T-helper 9 cell (primary cell): ENCODE measurements at regions not wholly inside any gene's neighbourhood (a gene's known extent, or its start where the extent isn't known, plus 50 kb on each side); places are given as distances from the start of the nearest gene placed in this dataset.

Experiments
- DNase-seq: peaks from one replicate; pipeline ENCODE4 v3.0.0-alpha.2; 2020

GRCh38 chr12:59839514-59839913 lies 243.7 kb downstream of the SLC16A7 start:
- no peak for DNase-seq

GRCh38 chr12:59843260-59843843 lies 247.5 kb downstream of the SLC16A7 start:
- no peak for DNase-seq

GRCh38 chr12:59844750-59845149 lies 248.9 kb downstream of the SLC16A7 start:
- DNase-seq = no peak

GRCh38 chr12:59845293-59845692 lies 249.5 kb downstream of the SLC16A7 start:
- DNase-seq = no peak

- DNase-seq = no peak
Observed at GRCh38 chr12:59847127-59847526, 251.3 kb downstream of the SLC16A7 start.

GRCh38 chr12:59850268-59850667 lies 254.4 kb downstream of the SLC16A7 start:
- no peak for DNase-seq

- DNase-seq = no peak
Observed at GRCh38 chr12:59858508-59859170, 262.8 kb downstream of the SLC16A7 start.

- DNase-seq = no peak
Observed at GRCh38 chr12:59859171-59859510, 263.3 kb downstream of the SLC16A7 start.

- DNase-seq = no peak
Observed at GRCh38 chr12:59861635-59862034, 265.8 kb downstream of the SLC16A7 start.

GRCh38 chr12:59867055-59867454 lies 271.2 kb downstream of the SLC16A7 start:
- DNase-seq = no peak

- DNase-seq = no peak
Observed at GRCh38 chr12:59867689-59868088, 271.9 kb downstream of the SLC16A7 start.

GRCh38 chr12:59871779-59872178 lies 275.9 kb downstream of the SLC16A7 start:
- DNase-seq = no peak

- no peak for DNase-seq
Observed at GRCh38 chr12:59873136-59873535, 277.3 kb downstream of the SLC16A7 start.

GRCh38 chr12:59874781-59875180 lies 279.0 kb downstream of the SLC16A7 start:
- DNase-seq = no peak

GRCh38 chr12:59886131-59886733 lies 290.4 kb downstream of the SLC16A7 start:
- no peak for DNase-seq

- no peak for DNase-seq
Observed at GRCh38 chr12:59887178-59887577, 291.3 kb downstream of the SLC16A7 start.

GRCh38 chr12:59890896-59891579 lies 295.2 kb downstream of the SLC16A7 start:
- no peak for DNase-seq

- no peak for DNase-seq
Observed at GRCh38 chr12:59895166-59895775, 299.4 kb downstream of the SLC16A7 start.

GRCh38 chr12:59904874-59905521 lies 309.2 kb downstream of the SLC16A7 start:
- no peak for DNase-seq

- DNase-seq = no peak
Observed at GRCh38 chr12:59911516-59911915, 315.7 kb downstream of the SLC16A7 start.

- no peak for DNase-seq
Observed at GRCh38 chr12:59916988-59917387, 321.2 kb downstream of the SLC16A7 start.

- DNase-seq = no peak
Observed at GRCh38 chr12:59927032-59927431, 331.2 kb downstream of the SLC16A7 start.

GRCh38 chr12:59928416-59928815 lies 332.6 kb downstream of the SLC16A7 start:
- no peak for DNase-seq
